Colonic mucosa (tissue), 4 donors: ENCODE measurements at regions not wholly inside any gene's neighbourhood (a gene's known extent, or its start where the extent isn't known, plus 50 kb on each side); places are given as distances from the start of the nearest gene placed in this dataset.

ENCODE experiments used
- DNase-seq: peaks from one replicate; pipeline ENCODE4 v3.0.0-alpha.2; 2020
- H3K27ac ChIP-seq: fragments of 200-600 bp; one replicate; pipeline ENCODE4 v1.8.0; 2021
- H3K27me3 ChIP-seq: fragments of 200-600 bp; one replicate; pipeline ENCODE4 v1.8.0; 2021
- H3K36me3 ChIP-seq: fragments of 200-600 bp; one replicate; pipeline ENCODE4 v1.8.0; 2021
- H3K4me1 ChIP-seq: fragments of 200-600 bp; one replicate; pipeline ENCODE4 v1.8.0; 2021; ENCODE audit warnings: mild to moderate bottlenecking
- H3K4me3 ChIP-seq: fragments of 200-600 bp; one replicate; pipeline ENCODE4 v1.8.0; 2021
- H3K9ac ChIP-seq, 2 donors: one replicate each; pipeline ENCODE4 v1.7.0; 2013; ENCODE audit warnings: control low read depth in 2 of 2, low read depth in 2 of 2, low read length in 2 of 2
- H3K9me3 ChIP-seq: fragments of 200-600 bp; one replicate; pipeline ENCODE4 v1.8.0; 2021
- intact Hi-C: fragments of 100-400 bp; cut with DNase I; formaldehyde crosslinking; loops from one replicate; pipeline ENCODE4 v1.14.1; 2022
- TF ChIP-seq, protein P1 (sequence below): fragments of 200-600 bp; IDR thresholded peaks from one replicate; pipeline ENCODE4 v1.8.0; 2022; ENCODE audit warnings: antibody characterized with exemption, mild to moderate bottlenecking
- donor health status: healthy.
- donor health status: DM: no; HTN: no; CAD: no.
- donor health status: DM: no; HTN: no; CAD: no.

DNA sequence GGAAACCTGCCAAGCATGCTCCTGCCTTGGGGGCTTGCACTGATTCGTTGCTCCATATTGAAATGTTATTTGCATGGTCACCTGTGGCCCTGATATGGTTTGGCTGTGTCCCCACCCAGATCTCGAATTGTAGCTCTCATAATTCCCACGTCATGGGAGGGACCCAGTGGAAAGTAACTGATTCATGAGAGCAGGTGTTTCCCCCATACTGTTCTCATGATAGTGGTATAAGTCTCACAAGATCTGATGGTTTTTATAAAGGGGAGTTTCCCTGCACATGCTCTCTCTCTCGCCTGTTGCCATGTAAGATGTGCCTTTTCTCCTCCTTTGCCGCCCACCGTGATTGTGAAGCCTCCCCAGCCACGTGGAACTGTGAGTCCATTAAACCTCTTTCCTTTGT is 402.4 kb downstream of the ETS1 start:
- H3K27me3 ChIP-seq, result no peaks in the 10 kb centered on the region
- no peak overlapping the region for H3K4me3 ChIP-seq
- TF ChIP-seq, protein P1, sequence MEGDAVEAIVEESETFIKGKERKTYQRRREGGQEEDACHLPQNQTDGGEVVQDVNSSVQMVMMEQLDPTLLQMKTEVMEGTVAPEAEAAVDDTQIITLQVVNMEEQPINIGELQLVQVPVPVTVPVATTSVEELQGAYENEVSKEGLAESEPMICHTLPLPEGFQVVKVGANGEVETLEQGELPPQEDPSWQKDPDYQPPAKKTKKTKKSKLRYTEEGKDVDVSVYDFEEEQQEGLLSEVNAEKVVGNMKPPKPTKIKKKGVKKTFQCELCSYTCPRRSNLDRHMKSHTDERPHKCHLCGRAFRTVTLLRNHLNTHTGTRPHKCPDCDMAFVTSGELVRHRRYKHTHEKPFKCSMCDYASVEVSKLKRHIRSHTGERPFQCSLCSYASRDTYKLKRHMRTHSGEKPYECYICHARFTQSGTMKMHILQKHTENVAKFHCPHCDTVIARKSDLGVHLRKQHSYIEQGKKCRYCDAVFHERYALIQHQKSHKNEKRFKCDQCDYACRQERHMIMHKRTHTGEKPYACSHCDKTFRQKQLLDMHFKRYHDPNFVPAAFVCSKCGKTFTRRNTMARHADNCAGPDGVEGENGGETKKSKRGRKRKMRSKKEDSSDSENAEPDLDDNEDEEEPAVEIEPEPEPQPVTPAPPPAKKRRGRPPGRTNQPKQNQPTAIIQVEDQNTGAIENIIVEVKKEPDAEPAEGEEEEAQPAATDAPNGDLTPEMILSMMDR, result no peak
- no peaks in the 10 kb centered on the region for H3K36me3 ChIP-seq
- H3K9me3 ChIP-seq, result no peaks in the 10 kb centered on the region
- H3K9ac ChIP-seq, result no peak overlapping the region
- no peak for DNase-seq
- no peaks in the 10 kb centered on the region for H3K4me1 ChIP-seq
- intact Hi-C loops, result no loop called here
- no peak overlapping the region for H3K27ac ChIP-seq

DNA sequence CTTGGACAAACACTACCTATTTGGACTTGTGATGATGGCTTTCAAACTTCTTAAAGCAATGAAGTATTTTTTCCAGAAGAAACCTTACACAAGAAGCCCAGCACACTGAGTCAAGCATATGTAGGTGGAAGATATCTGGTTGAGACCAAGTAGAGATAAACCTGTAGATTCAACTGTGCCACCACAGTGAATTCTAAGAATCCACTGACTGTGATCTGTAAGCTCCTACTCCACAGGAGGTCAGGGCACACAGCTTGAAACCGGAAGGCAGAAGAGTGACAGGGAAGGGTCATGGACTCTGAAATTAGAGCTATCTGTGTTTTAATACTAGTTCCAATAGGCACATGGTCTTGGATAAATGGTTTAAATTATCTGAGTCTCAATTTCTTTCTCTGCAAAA is 404.5 kb downstream of the ETS1 start:
- intact Hi-C loops, result no loop called here
- no peaks in the 10 kb centered on the region for H3K36me3 ChIP-seq
- TF ChIP-seq, protein P1, result no peak

DNA sequence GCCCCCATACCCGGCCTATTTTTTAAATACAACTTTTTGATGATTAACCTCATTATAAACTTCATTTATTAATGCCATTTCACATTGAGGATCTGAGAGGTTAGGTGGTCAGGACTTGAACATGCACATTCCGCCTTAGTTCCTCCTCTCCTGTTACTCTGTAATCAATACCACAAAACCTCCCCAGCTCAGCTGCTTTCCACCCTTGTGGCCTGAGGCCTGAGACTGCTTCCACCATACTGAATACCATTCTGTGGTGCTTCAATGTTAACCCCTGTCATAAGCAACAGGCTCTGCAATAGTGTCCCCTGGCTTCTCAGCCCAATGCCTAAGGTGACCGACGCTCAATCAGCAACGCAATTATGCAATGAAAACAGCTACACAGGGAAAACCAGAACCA is 405.4 kb downstream of the ETS1 start:
- H3K27ac ChIP-seq, result no peak overlapping the region
- H3K4me1 ChIP-seq, result no peaks in the 10 kb centered on the region
- H3K9ac ChIP-seq, result no peak overlapping the region
- H3K9me3 ChIP-seq, result no peaks in the 10 kb centered on the region
- H3K36me3 ChIP-seq, result no peaks in the 10 kb centered on the region
- no peaks in the 10 kb centered on the region for H3K27me3 ChIP-seq
- H3K4me3 ChIP-seq, result no peak overlapping the region
- intact Hi-C loops, result no loop called here
- DNase-seq, result no peak
- TF ChIP-seq, protein P1, result no peak

More for the DNA sequence above, 404.5 kb downstream of the ETS1 start:
- no peak for DNase-seq
- no peak overlapping the region for H3K9ac ChIP-seq
- no peaks in the 10 kb centered on the region for H3K27me3 ChIP-seq
- no peaks in the 10 kb centered on the region for H3K9me3 ChIP-seq
- no peak overlapping the region for H3K27ac ChIP-seq
- no peak overlapping the region for H3K4me3 ChIP-seq
- no peaks in the 10 kb centered on the region for H3K4me1 ChIP-seq

DNA sequence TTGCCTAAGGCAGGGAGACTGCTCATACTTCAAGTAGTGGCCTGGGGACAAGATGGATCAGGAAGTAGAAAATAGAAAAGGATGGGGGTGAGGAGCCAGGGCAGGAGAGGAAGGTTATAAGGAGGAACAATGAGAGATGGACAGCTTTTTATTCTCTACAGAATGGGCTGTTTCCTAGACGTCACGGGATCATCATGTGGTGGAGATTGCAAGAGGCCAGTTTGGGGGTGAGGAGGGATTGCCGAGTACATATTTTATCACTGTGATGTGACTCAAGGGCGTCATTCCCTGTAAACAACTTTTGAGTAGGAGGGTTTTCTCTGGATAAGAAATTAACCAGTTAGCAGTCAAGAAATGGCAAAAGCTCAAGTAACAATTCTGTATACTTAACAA is 406.3 kb downstream of the ETS1 start:
- no peaks in the 10 kb centered on the region for H3K36me3 ChIP-seq
- no peak overlapping the region for H3K27ac ChIP-seq
- TF ChIP-seq, protein P1, result no peak
- no peak for DNase-seq
- H3K9me3 ChIP-seq, result no peaks in the 10 kb centered on the region
- H3K9ac ChIP-seq, result no peak overlapping the region
- no peaks in the 10 kb centered on the region for H3K27me3 ChIP-seq
- no peaks in the 10 kb centered on the region for H3K4me1 ChIP-seq
- intact Hi-C loops, result no loop called here
- H3K4me3 ChIP-seq, result no peak overlapping the region

DNA sequence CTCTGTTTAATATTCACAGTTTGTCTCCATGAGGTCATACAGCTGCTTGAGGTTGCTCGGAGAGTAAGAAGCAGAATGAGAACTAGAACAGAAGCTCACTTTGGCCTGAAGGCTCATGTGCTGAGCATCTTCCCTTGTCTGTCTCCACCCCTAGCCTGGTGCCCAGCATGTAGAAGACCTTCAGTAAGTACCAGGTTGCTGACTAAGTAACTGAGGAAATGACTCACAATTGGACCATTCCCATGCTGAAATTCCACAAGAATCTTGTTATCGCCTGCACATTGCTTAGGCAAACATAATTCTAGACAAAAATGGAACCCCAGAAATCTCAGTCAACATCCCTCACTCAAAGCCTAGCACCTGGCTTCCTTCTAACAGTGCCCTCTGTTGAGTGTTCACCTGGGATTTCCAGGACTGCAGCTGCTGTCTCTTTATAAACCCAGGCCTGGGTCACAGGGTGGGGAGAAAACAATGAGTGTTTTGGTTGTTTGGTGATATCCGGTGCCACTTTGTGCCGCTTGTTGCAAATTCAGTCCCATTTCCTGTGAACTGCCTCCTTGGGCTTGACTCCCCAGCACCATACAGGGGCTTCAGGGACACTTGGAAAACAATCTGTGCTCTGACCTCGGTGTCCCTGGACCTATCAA is 406.8 kb downstream of the ETS1 start:
- no peaks in the 10 kb centered on the region for H3K4me1 ChIP-seq
- no peaks in the 10 kb centered on the region for H3K27me3 ChIP-seq
- H3K9ac ChIP-seq, result no peak overlapping the region
- no peak for DNase-seq
- H3K9me3 ChIP-seq, result no peaks in the 10 kb centered on the region
- TF ChIP-seq, protein P1, result no peak
- no peaks in the 10 kb centered on the region for H3K36me3 ChIP-seq
- H3K27ac ChIP-seq, result no peak overlapping the region
- intact Hi-C loops, result no loop called here
- no peak overlapping the region for H3K4me3 ChIP-seq
